ENCODE measurements at regions not wholly inside any gene's neighbourhood (a gene's known extent, or its start where the extent isn't known, plus 50 kb on each side); places are given as distances from the start of the nearest gene placed in this dataset.

GRCh38 chr4:116705466-116705865 lies 379.9 kb downstream of the TRAM1L1 start (continued):
- TF ChIP-seq CTCF (conservative IDR thresholded peaks at IDR 0.05; ENCODE audit: low read depth in 2 of 2) (no peak), EZH2 (IDR thresholded peaks at IDR 0.05; ENCODE audit: low read depth, unreplicated experiment) (no peak), ETS1 (IDR thresholded peaks at IDR 0.05) (no peak), POLR2AphosphoS5 (IDR thresholded peaks at IDR 0.05; ENCODE audit: low read depth) (no peak)

- Mint-ChIP-seq H3K9me3 (no peaks in the 10 kb centered on the region), H3K4me3 (no peak overlapping the region), H3K27ac (no peak overlapping the region), H3K27me3 (ENCODE audit: insufficient read depth, low read depth, poor library complexity) (peaks cover 2% of the 10 kb centered on the region), H3K36me3 (ENCODE audit: low read depth) (no peaks in the 10 kb centered on the region), H3K4me1 (no peaks in the 10 kb centered on the region)
- peak; percentile 53 to 72 for TF ChIP-seq CTCF (conservative IDR thresholded peaks at IDR 0.05; ENCODE audit: low read depth in 2 of 2)
- no peak for TF ChIP-seq JUNB (IDR thresholded peaks at IDR 0.05; ENCODE audit: unreplicated experiment)
- Histone ChIP-seq H2AFZ (0 out of 2 replicates have a peak overlapping the region, but pooled peaks have one; percentile 6), H3F3A (replicated peaks; ENCODE audit: low read depth) (no peaks in the 10 kb centered on the region), H3K4me1 (ENCODE audit: insufficient read depth) (no peaks in the 10 kb centered on the region), H3K27ac (ENCODE audit: low read depth) (no peak overlapping the region), H3K79me2 (replicated peaks; ENCODE audit: insufficient read depth) (no peaks in the 10 kb centered on the region), H3K9me2 (ENCODE audit: insufficient read depth) (no peaks in the 10 kb centered on the region), H3K4me3 (no peak overlapping the region), H4K20me1 (replicated peaks; ENCODE audit: insufficient read depth) (no peaks in the 10 kb centered on the region), H3K27me3 (ENCODE audit: insufficient read depth) (no peaks in the 10 kb centered on the region), H3K36me3 (ENCODE audit: insufficient read depth) (no peaks in the 10 kb centered on the region), H3K4me2 (no peak overlapping the region)
- ATAC-seq, result peak; percentile 74
- peak; percentile 48 for DNase-seq (ENCODE audit: low spot score)
Observed at GRCh38 chr4:116702949-116703348, 382.4 kb downstream of the TRAM1L1 start.

- no peak overlapping the region for H3K27ac ChIP-seq (ENCODE audit: low read depth)
- no peaks in the 10 kb centered on the region for H4K20me1 ChIP-seq (replicated peaks; ENCODE audit: insufficient read depth)
- no peaks in the 10 kb centered on the region for H3K36me3 Mint-ChIP-seq (ENCODE audit: low read depth)
- no peak overlapping the region for H3K4me3 ChIP-seq
- no peak overlapping the region for H3K4me2 ChIP-seq
- H3K4me3 Mint-ChIP-seq, result no peak overlapping the region
- ATAC-seq (no peak), DNase-seq (ENCODE audit: low spot score) (no peak)
- no peaks in the 10 kb centered on the region for H3K27me3 ChIP-seq (ENCODE audit: insufficient read depth)
- no peaks in the 10 kb centered on the region for H3F3A ChIP-seq (replicated peaks; ENCODE audit: low read depth)
- no peaks in the 10 kb centered on the region for H3K79me2 ChIP-seq (replicated peaks; ENCODE audit: insufficient read depth)
- no peak overlapping the region for H3K27ac Mint-ChIP-seq
- H3K4me1 Mint-ChIP-seq, result 0 out of 3 replicates have a peak, but pooled peaks cover 2% of the 10 kb centered on the region
- H3K9me2 ChIP-seq (ENCODE audit: insufficient read depth), result 0 out of 2 replicates have a peak, but pooled peaks cover 6% of the 10 kb centered on the region
- H3K27me3 Mint-ChIP-seq (ENCODE audit: insufficient read depth, low read depth, poor library complexity), result no peaks in the 10 kb centered on the region
- no peaks in the 10 kb centered on the region for H3K4me1 ChIP-seq (ENCODE audit: insufficient read depth)
- H3K36me3 ChIP-seq (ENCODE audit: insufficient read depth), result no peaks in the 10 kb centered on the region
- no peak overlapping the region for H2AFZ ChIP-seq
- peaks cover 3% of the 10 kb centered on the region; the same call in 2 of the 3 replicates for H3K9me3 Mint-ChIP-seq
- TF ChIP-seq POLR2AphosphoS5 (IDR thresholded peaks at IDR 0.05; ENCODE audit: low read depth) (no peak), EZH2 (IDR thresholded peaks at IDR 0.05; ENCODE audit: low read depth, unreplicated experiment) (no peak), NANOG (IDR thresholded peaks at IDR 0.05; ENCODE audit: borderline replicate concordance) (no peak), ETS1 (IDR thresholded peaks at IDR 0.05) (no peak), ZNF114 (CRISPR knock-in tag; IDR thresholded peaks at IDR 0.05) (no peak), EZH2phosphoT487 (IDR thresholded peaks at IDR 0.05; ENCODE audit: unreplicated experiment) (no peak)
Observed at GRCh38 chr4:116688536-116688935, 396.8 kb downstream of the TRAM1L1 start.

Measured in GM23338 (cell line).